Hematopoietic multipotent progenitor cell treated with erythropoietin and hydrocortisone succinate and interleukin-3 and kit ligand, for 8 days (in vitro differentiated cells): ENCODE measurements at regions not wholly inside any gene's neighbourhood (a gene's known extent, or its start where the extent isn't known, plus 50 kb on each side); places are given as distances from the start of the nearest gene placed in this dataset.
"Not testable (repeated sequence)": the region's sequence is repeated elsewhere in the genome, so short reads cannot be mapped to it uniquely, and the experiment has no call there.

ENCODE experiments used
- DNase-seq: peaks from one replicate; pipeline ENCODE4 v3.0.0-alpha.2; 2015

DNA sequence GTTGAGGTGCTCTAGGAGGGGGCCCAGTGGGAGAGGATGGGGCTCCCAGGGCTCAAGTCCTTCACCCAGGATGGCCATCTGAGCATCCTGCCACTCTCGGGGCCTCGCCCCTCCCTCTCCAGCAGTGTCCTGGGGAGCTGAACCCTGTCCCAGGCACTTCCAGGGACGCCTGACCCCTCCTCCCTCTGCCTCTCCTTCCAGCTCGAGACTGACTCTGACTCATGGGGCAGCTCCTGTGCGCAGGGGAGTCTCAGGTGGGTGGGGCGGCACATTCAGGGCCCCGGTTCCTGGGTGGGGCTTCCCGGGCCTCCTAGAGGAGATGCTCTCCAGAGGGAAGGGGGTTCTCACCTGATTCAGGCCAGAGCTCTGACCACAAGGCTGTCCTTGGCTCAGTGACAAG is 77.1 kb upstream of the IGLL5 start:
- DNase-seq, result no peak

DNA sequence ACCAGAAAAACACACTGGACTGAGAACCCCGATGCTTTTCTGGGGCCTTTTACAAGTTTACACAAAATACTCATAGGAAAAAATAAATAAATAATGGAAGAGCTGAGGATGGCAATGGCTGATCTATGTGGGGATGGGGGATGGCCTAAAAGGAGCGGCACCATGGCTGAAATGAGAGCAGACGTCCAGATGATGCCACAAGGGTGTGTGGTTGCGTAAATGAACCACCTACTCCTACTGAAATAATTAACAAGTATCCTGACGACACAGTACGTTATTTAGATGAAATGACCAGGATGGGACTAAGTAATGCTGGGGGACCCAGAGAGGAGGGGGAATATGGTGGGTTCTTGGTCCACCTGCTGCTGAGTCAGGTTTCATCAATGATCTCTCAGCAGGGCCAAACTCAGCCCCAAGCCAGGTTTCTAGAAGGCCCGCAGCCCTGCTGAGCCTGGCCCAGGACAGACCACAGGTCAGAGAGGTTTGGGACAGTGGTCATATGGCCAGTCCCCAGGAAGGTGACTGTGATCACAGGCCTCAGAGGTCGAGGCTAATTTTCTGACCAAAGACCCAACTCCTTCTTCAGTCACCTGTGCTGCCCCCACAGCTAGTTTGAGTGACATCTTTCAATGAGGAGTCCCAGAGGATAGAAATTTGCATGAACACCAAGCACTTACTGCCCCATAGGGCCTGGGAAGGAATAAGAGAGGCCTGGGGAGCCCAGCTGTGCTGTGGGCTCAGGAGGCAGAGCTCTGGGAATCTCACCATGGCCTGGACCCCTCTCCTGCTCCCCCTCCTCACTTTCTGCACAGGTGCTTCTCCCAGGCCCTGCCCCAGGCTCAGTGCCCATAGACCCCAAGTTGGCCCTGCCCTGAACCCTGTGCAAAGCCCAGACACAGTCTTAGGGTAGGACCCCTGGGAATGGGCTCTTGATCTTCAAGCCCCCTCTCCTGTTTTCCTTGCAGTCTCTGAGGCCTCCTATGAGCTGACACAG is 76.3 kb upstream of the IGLL5 start:
- DNase-seq, result no peak

DNA sequence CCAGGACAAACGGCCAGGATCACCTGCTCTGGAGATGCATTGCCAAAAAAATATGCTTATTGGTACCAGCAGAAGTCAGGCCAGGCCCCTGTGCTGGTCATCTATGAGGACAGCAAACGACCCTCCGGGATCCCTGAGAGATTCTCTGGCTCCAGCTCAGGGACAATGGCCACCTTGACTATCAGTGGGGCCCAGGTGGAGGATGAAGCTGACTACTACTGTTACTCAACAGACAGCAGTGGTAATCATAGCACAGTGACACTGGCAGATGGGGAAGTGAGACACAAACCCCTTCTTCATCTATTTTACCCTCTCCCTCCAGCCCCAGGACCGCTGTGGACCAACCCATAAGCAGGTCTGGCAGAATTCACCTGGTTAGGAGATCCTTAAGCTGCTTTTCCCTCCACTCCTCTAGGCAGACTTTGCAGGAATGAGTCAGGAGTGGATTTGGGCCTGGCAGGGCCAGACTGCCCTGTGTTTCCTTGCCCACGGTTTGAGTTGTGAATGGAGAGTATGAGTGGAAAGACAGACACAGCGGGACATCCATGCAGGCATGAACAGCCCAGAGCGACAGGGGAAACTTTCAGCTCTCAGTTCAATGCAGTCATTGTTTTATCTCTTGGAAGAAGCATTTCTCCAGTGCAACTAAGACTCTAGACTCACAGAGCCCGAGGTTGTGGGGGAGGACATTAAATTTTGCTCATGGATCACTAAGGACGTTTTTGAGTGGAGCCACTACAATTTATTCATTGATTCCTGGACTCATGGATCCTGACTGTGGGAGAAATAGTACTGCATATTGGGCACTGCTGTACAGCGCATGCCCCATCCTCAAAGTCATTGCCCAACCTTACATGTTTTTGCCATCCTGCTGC is 75.3 kb upstream of the IGLL5 start:
- no peak for DNase-seq

DNA sequence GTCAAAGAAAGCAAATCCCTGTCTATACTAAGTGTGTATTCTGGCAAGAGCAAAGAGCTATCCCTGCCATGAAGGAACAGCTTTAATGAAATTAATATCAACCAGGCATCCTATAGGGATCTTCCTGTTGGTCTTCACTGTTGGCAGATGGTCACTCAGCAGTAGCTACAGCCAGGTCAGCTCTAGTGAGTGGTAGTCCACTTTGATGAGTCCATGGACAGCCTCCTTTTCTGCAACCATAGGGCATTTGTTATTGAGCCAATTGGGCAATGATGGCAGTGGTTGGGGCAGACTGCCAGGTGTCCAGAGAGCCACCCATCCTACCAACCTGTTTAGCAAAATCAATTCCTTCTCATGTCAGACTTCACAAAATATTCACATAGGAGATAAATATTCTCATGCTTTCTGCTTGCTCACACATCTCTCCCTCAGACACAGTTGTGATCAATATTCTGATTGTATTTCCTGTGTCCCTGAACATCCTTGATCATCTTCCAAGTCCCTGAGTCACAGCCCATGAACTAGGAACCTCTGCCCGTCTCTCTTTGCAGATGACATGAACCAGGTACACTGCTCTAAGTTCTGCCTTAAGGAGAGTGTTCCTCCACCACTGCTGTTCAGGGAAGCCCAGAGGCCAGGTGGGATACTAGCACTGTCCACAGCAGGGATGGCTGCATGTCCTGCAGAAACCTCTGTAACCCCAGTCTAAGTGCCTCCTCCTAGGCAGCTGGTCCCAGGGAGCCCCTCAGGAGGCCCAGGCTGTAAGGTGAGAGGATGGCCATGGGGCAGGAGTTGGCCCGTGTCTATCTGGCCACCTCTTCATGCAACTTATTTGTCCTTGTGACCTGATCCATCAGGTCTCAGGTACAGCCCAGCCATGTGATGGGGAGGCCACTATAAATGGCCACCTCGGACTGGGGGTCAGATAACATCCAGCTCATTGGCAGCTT is 74.2 kb upstream of the IGLL5 start:
- no peak for DNase-seq

DNA sequence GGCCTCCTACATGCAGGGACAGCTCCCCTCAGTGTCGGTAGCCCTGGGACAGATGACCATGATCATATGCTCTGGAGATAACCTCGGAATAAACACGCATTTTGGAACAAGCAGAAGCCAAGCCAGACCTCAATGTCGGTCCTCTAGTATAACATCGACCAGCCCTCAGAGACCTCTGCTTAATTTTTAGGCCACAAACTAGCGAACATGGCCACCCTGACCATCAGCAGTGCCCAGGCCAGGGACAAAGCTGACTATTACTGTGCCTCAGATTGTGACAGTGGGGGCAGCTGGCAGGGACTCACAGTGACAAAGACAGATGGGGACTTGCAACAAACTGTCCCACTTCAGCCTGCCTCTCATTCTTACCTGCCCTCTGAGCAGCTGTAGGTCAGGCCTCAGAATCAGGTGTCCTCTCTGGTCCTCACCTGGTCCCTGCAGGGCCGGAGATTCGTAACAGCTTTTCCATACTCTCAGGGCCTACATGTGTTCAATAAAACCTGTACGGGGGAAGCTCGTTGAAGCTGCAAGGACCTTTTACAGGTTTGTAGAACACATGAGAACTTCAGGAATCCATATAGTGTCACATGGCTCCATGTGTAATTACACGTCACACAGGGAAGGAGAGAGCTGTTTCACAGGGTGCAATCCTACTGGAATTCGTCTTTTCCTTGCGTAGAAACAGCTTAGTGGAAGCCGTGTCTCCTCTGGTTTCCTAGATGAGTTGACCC is 72.8 kb upstream of the IGLL5 start:
- no peak for DNase-seq

DNA sequence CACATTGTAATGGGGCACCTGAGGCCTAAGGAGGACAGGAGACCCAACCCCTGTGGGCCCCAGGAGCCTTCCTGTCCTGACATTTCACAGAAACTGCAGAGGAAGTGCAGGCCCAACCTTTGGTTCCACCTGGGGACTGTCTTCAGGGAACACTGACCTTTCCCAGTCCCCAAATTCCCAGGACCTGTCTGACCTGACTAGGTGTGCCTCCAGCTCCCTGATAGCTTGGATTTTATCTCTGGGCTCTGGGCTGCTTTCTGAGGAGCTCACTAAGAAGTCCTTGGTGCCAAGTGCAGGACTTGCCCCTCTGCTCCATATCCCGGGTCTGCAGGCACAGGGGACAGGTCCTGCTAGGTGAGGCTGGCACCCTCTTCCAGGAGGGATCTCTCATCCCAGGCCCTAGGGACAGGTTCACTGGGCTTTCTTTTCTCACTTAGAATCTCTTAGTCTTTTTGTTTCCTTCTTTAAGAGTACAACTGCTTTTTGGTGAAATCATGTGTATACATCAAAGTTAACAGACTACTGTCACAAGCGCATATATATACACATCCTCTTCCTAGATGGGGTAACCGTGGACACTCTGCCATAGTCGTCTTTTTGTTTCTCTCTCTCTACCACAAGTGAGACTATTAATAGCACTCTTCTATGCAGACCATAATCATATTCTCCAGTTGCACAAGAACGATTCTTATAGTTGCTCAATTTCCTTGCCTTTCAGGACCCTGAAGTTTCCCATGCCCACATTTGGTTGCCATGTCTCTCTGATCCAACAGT is 72.0 kb upstream of the IGLL5 start:
- no peak for DNase-seq

DNA sequence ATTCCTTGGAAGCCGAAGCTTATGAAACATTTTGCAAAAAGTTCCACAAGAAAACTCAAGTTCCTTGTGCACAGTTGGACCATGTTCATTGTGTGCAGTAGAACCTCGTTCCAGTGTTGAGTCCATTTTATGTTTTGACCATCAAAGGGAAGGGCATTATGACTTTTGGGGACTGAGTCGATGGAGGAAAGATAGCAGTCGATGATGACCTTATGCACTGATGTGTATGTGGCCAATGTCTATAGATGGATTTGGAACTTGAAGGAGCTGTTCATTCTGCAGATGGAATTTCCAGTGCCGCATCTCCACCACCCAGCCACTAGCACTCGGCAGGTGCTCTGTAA is 71.5 kb upstream of the IGLL5 start:
- DNase-seq, result no peak

DNA sequence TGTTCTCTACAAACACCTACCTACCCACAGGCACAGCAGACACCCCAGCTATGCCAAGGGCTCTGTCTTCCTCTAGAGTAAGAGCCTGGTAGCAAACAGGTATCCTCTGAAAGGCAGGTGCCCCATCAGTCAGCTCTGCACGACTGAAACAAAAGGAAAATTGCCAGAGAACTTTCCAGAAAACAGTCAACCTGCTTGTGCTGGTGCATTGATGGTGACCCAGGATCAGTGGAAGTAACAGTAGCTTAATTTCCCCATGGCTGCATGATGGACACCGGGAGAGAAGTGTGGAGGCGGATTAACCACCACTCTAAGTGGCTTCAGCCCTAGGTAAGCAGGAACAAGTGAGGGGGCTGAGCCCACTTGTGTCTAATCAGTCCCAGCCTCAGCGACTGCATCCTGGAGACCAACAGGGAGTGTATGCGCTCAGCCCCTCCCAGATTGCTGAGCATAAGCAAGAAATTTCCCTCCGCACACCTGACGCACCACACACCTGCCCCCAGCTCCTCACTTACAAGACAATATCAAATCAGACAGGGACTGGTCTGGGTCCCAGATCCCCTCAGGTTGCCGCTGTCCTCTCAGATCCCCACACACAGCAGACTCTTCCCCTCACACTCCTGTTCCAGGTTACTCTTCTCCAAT is 70.7 kb upstream of the IGLL5 start:
- DNase-seq, result no peak

DNA sequence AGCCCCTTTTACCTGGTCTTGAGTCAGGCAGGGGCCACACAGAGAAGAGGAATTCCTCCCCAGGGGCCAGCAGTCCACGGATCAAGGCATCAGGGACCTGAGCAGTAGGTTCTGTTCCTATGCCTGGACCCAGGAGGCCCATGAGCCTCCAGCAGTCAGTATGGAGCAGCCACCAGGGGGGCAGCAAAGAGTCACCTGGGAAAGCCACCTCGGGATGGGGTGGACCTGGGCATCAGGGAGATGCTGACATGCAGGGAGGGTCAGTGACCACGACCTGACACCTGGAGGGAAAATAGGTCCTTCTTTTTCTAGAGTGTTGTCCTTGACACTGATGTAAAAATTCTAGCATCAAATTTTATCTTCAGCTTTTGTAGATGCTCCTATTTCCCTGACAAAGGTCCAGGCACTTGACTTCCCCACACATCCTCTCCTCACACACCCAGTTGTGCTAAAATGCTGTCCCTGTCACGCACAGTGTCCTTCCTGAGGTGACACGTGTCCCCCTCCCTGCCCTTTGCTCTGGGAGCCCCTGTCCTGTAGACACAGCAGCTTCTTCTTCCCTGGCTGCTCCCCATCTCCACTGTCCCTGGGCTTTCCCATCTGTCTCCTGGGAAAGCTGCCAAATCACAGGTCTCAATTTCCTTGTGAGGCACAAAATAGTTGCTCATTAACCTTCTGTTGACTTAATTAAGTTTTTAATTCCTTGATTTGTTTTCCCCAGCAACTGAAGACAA is 70.0 kb upstream of the IGLL5 start:
- no peak for DNase-seq

DNA sequence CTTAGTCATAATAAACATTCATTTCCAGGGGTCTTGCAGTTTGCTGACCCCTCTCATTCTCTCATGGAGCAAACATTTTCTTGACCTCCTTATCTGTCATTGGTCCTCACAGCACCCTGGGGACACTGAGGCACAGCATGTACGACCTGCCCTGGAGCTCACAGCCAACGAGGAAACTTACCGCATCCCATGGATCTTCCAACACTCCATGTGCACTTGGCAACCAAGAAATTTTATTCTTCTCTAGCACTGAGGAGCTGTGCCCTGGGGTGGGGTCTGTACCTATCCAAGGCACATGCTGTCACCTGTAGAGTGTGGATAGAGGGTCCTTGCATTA is 69.4 kb upstream of the IGLL5 start:
- DNase-seq, result no peak

DNA sequence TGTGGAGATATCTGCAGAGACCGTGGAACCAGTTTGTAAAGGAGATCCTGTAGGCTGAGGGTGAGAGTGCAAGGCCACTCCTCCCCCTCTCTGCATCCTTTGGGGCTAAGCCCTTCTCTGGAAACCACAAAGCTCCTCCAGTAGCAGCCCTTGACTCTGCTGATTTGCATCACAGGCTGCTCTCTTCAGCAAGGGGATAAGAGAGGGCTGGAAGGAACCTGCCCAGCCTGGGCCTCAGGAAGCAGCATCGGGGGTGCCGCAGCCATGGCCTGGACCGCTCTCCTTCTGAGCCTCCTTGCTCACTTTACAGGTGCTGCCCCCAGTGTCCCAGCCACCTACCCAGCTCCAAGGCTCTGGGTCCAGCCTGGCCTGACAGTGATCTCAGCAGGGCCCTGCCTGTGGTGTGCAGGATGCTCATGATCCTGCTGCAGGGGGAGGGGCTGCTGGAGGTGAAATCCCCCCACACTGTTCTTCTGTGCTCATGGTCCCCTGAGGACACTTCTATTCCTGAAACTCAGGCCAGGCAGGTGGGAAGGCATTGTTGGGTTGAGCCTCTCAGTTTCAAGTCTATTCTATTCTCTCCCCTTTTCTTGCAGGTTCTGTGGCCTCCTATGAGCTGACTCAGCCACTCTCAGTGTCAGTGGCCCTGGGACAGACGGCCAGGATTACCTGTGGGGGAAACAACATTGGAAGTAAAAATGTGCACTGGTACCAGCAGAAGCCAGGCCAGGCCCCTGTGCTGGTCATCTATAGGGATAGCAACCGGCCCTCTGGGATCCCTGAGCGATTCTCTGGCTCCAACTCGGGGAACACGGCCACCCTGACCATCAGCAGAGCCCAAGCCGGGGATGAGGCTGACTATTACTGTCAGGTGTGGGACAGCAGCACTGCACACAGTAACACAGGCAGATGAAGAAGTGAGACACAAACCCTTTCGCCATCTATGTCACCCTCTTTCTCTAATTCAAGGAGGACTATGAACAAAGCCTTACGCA is 68.5 kb upstream of the IGLL5 start:
- DNase-seq, result no peak

DNA sequence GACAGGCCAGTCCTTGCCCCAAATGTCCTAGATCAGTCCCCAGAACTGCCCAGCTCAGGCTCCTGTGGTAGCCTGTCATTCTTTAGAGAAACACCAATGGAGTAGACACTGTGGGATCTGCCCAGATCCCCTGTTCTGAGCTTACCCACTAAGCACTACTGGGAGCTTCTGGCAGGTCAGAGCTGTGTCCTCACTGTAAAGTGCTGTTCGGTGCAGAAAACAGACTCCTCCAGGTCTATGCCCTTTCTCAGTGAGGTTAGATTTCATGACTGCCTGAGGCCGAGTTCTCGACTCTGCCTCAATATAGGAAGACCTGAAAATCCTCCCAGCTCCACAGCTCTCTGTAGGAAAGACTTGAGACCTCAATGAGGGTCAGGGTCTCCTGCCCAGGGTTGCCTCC is 67.5 kb upstream of the IGLL5 start:
- DNase-seq, result no peak

DNA sequence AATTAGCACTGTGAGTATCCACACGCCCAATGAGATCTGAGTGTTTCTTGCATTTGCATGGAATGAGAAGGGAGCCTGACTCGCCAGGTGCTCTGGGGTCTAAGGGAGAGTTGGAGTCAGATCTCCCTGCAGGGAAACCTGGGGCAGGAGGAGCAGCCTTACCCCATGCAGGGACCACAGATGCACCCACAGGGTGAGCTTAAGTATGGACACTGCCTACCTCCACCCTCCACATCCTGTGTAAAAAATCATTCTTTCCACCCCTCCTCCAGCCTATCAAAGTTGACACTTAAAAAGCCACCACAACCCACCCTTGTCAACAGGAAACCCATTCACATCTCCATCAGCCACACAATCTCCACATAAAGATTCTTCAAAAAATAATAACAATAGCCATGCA is 67.0 kb upstream of the IGLL5 start:
- DNase-seq, result no peak

DNA sequence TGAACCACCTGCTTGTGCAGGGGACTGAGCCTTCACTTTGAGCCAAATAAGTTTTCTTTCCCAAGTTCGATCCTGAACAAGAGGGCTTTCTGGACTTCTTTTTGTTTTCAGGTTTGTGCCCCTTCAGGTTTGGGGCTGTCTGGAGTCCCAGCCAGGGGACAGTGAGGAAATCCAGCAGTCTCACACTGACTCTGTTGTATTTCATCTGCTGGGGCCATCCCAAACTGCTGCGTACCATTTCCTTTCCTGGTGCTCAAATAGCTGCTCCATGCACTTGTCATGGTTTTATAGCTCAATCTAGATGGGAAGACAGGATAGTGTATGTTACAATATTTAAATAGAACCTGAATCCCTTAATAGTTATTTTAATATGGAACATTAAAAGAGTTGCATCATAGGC is 66.3 kb upstream of the IGLL5 start:
- no peak for DNase-seq

DNA sequence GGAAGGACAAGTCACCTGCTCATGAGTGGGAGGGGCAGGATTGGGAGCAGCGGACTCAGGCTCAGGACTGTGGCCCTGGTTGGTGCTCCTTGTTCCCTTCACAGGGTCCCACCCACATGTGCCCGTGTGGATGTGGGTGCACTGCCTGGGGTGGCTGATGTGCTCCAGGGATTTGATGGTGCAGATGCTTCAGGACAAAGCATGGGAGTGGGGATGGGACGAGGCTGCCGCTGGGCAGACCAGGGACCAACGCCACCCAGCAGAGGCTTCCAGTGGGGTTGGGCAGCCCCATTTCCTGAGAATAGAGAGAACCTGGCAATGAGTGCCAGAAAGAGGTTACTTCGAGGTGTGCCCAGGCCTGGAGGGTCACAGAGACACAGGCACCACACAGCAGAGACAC is 65.5 kb upstream of the IGLL5 start:
- no peak for DNase-seq

DNA sequence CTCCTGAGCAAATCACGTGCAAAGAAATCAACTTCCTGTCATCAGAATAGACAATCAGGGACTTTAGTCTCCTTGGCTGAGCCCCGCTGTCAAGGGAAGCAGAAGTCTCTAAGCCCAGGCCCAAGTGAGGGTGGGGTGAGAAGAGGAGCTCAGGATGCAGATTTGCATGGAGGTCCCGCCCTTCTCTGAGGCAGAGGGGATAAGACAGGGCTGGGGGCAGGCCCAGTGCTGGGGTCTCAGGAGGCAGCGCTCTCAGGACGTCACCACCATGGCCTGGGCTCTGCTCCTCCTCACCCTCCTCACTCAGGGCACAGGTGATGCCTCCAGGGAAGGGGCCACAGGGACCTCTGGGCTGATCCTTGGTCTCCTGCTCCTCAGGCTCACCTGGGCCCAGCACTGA is 65.1 kb upstream of the IGLL5 start:
- DNase-seq, result not testable (repeated sequence)

DNA sequence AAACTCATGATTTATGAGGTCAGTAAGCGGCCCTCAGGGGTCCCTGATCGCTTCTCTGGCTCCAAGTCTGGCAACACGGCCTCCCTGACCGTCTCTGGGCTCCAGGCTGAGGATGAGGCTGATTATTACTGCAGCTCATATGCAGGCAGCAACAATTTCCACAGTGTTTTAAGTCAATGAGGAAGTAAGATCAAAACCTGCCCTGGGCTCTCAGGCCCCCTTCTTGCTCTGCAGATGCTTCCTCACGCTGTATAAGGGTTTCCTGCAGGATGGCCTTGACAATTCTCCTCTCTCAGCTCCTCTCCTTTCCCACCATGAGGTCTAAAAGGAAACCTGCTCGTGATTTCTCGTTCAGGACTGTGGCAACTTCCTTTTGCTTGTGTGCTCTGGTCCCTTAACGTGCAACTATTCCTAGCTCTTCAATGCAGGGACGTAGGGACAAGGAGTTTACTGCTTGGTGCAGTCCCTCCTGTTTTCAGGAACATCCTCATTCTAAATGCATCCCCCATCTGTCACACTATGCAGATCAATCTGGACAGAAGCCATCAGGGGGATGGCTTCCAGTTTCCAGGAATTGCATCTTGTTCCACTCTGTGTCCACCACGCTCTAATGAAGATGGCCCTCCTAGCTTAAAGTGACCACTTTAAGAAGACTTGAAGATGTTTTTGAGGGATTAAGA is 64.3 kb upstream of the IGLL5 start:
- DNase-seq, result no peak
